ENCODE measurements at regions not wholly inside any gene's neighbourhood (a gene's known extent, or its start where the extent isn't known, plus 50 kb on each side); places are given as distances from the start of the nearest gene placed in this dataset.

DNA sequence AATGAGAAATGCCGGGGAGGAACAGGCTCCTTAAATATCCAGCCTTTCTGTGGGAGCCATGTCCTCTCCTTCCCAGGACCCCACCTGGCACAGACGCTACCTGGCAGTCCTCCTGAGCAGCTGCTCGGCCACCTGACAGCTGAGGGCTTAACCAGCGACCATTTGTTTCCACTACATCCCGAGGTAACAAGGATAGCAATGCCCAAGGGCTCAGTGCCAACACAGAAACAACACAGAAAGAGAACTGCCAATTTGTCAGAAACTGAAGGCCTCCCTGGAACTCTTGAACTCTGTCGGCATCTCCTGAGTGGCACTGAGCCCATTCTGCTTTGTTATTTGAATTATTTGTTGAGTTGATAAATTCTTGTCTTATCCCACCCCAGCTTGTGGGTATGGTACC lies 122.2 kb upstream of the ARHGAP28 start:
- Mint-ChIP-seq H3K36me3 (no peaks in the 10 kb centered on the region), H3K4me1 (no peaks in the 10 kb centered on the region), H3K27me3 (peaks cover 0 to under 1% (median 0%) of the 10 kb centered on the region in 5 donors), H3K4me3 (no peak overlapping the region), H3K27ac (no peak overlapping the region), H3K9me3 (peaks cover 0 to 26% (median 2%) of the 10 kb centered on the region in 9 donors)
- DNase-seq = no peak
- no peak for ATAC-seq
- POLR2A ChIA-PET = no interaction called here

GRCh38 chr18:6609666-6610264 lies 119.8 kb upstream of the ARHGAP28 start:
- Mint-ChIP-seq H3K27ac (no peak overlapping the region), H3K36me3 (no peaks in the 10 kb centered on the region), H3K9me3 (peaks cover 0 to 33% (median 4%) of the 10 kb centered on the region in 9 donors), H3K27me3 (peaks cover 0 to 4% (median 0%) of the 10 kb centered on the region in 5 donors), H3K4me1 (no peaks in the 10 kb centered on the region), H3K4me3 (no peak overlapping the region)
- POLR2A ChIA-PET = no interaction called here
- ATAC-seq = no peak
- DNase-seq = no peak

- no peak overlapping the region for H3K4me3 Mint-ChIP-seq
- no peak overlapping the region for H3K27ac Mint-ChIP-seq
- H3K36me3 Mint-ChIP-seq = no peaks in the 10 kb centered on the region
- H3K27me3 Mint-ChIP-seq = peaks cover 0 to 4% (median 1%) of the 10 kb centered on the region in 5 donors
- H3K4me1 Mint-ChIP-seq = no peaks in the 10 kb centered on the region
- DNase-seq (no peak), ATAC-seq (no peak)
- peaks cover 0 to 33% (median 6%) of the 10 kb centered on the region in 9 donors for H3K9me3 Mint-ChIP-seq
- POLR2A ChIA-PET = no interaction called here
Measured at GRCh38 chr18:6610466-6610865, 119.0 kb upstream of the ARHGAP28 start.

- Mint-ChIP-seq H3K27ac (no peak overlapping the region), H3K4me1 (no peaks in the 10 kb centered on the region), H3K36me3 (no peaks in the 10 kb centered on the region), H3K4me3 (no peak overlapping the region), H3K27me3 (peaks cover 0 to 14% (median 5%) of the 10 kb centered on the region in 5 donors), H3K9me3 (peaks cover 0 to 25% (median 7%) of the 10 kb centered on the region in 9 donors)
- ATAC-seq (no peak), DNase-seq (no peak)
- POLR2A ChIA-PET = no interaction called here
Measured at GRCh38 chr18:6613581-6613980, 115.9 kb upstream of the ARHGAP28 start.

GRCh38 chr18:6614952-6615351 lies 114.6 kb upstream of the ARHGAP28 start:
- Mint-ChIP-seq H3K4me3 (no peak overlapping the region), H3K27me3 (peaks cover 0 to 14% (median 5%) of the 10 kb centered on the region in 5 donors), H3K4me1 (no peaks in the 10 kb centered on the region), H3K36me3 (no peaks in the 10 kb centered on the region), H3K27ac (no peak overlapping the region), H3K9me3 (peaks cover 0 to 37% (median 7%) of the 10 kb centered on the region in 9 donors)
- DNase-seq (no peak), ATAC-seq (no peak)
- POLR2A ChIA-PET = interaction anchor here (0.7 kb wide), 1 partner anchor 10 kb away, joined by 3 read pairs; no protein-coding TSS in a partner anchor

GRCh38 chr18:6616981-6617380 lies 112.5 kb upstream of the ARHGAP28 start:
- POLR2A ChIA-PET = no interaction called here

DNA sequence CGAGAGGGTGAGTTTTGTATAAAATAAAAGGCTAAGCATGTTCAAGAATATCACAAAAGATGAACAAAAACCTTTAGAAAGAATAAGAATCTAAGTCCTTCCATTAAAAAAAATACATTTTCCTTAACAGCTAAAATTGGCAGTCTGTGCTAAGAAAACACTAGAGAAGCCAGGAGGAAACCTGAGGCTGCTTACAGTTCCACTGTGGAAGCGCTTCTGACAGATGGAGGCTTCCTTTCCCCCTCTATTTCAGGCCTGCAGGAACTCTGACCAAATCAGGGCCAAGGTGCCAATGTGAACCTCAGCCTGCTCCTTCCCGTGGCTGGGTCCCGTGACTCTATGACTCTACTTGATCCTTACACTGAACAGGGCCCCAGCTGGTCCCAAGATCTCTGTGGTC lies 108.1 kb upstream of the ARHGAP28 start:
- H3K4me1 Mint-ChIP-seq = no peaks in the 10 kb centered on the region
- H3K9me3 Mint-ChIP-seq = peaks cover 0 to 14% (median 3%) of the 10 kb centered on the region in 9 donors
- no peaks in the 10 kb centered on the region for H3K36me3 Mint-ChIP-seq
- ATAC-seq (no peak), DNase-seq (no peak)
- no peak overlapping the region for H3K27ac Mint-ChIP-seq
- H3K27me3 Mint-ChIP-seq = peaks cover 0 to 11% (median 3%) of the 10 kb centered on the region in 5 donors
- H3K4me3 Mint-ChIP-seq = no peak overlapping the region
- POLR2A ChIA-PET = no interaction called here

More at GRCh38 chr18:6616981-6617380, 112.5 kb upstream of the ARHGAP28 start:
- no peak overlapping the region for H3K27ac Mint-ChIP-seq
- peaks cover 0 to 24% (median 6%) of the 10 kb centered on the region in 9 donors for H3K9me3 Mint-ChIP-seq
- H3K4me1 Mint-ChIP-seq = no peaks in the 10 kb centered on the region
- peaks cover 0 to 14% (median 5%) of the 10 kb centered on the region in 5 donors for H3K27me3 Mint-ChIP-seq
- H3K36me3 Mint-ChIP-seq = no peaks in the 10 kb centered on the region
- DNase-seq (no peak), ATAC-seq (no peak)
- H3K4me3 Mint-ChIP-seq = no peak overlapping the region

- H3K36me3 Mint-ChIP-seq = no peaks in the 10 kb centered on the region
- DNase-seq = no peak
- no peak overlapping the region for H3K4me3 Mint-ChIP-seq
- no peak overlapping the region for H3K27ac Mint-ChIP-seq
- no peaks in the 10 kb centered on the region for H3K4me1 Mint-ChIP-seq
- no peak for ATAC-seq
- peaks cover 0 to 14% (median 2%) of the 10 kb centered on the region in 9 donors for H3K9me3 Mint-ChIP-seq
- POLR2A ChIA-PET = no interaction called here
- no peaks in the 10 kb centered on the region for H3K27me3 Mint-ChIP-seq
Measured at GRCh38 chr18:6623278-6623677, 106.2 kb upstream of the ARHGAP28 start.

DNA sequence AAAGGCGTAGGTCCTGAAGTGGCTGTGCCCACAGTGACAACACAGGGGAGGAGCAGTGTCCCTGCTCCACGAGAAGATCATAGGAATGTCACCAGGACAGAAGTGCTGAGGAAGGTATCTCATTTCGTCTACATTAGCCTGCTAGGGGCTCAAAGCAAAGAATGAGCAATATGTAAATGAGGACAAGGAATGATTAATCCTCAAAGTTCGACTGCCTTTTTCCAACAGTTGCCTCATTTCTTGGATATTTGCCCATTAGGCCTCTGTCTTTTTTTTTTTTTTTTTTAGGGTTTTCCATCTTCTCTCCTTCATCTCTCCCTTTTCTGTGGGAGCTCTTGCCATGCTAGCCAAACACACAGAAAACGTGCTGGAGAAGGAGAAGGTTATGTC lies 105.2 kb upstream of the ARHGAP28 start:
- POLR2A ChIA-PET = no interaction called here
- ATAC-seq = no peak
- Mint-ChIP-seq H3K4me3 (no peak overlapping the region), H3K27ac (no peak overlapping the region), H3K27me3 (no peaks in the 10 kb centered on the region), H3K36me3 (no peaks in the 10 kb centered on the region), H3K9me3 (peaks cover 0 to 5% (median 0%) of the 10 kb centered on the region in 9 donors), H3K4me1 (no peaks in the 10 kb centered on the region)
- no peak for DNase-seq

DNA sequence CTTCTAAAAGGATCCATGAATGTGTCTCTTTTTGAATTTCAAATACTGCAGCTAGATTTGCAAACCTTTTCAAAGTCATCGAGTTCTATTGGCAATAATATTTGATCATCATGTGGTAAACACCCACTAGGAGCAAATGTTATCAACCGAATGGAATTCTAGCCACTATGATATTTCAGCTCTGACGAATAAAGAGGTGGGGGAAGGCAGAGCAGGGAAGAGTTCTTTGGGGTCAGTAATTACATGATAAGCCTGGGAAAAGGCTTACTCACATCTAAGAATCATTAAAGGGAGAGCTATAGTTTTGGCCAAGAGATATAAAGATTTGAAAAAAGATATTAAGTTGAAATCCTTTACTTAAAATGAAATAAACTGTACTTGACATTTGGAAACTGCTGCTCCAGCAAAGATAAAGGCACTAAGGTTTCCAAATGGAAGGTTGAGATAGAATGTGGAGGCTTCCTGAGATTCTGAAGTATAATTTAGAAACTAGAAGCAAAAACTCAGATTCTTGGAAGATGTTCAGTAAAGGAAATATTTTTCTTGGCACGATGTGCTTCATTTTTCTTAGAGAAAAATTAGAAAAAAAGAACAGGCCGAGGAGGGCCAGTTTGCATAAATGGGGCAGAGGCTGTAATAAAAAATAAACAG lies 104.7 kb upstream of the ARHGAP28 start:
- Mint-ChIP-seq H3K36me3 (no peaks in the 10 kb centered on the region), H3K4me3 (no peak overlapping the region), H3K27me3 (no peaks in the 10 kb centered on the region), H3K27ac (no peak overlapping the region), H3K4me1 (no peaks in the 10 kb centered on the region), H3K9me3 (peaks cover 0 to 4% (median 0%) of the 10 kb centered on the region in 9 donors)
- POLR2A ChIA-PET = interaction anchor here (0.5 kb wide), 1 partner anchor 10 kb away, joined by 3 read pairs; no protein-coding TSS in a partner anchor
- no peak for ATAC-seq
- no peak for DNase-seq

DNA sequence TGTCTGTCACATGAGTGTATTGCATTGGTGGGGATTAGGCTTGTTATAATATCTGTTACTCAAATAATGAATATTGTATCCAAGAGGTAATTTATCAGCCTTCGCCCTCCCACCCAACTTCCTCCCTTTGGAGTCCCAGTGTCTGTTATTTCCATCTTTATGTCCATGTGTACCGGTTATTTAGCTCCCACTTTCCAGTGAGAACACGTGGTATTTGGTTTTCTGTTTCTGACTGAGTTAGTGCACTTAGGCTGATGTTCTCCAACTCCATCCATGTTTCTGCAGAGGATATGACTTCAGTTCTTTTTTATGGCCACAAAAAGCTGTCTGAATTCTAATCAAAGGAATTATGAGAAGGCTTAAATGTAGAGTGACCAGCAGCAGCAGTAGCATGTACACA lies 104.0 kb upstream of the ARHGAP28 start:
- H3K9me3 Mint-ChIP-seq = peaks cover 0 to 2% (median 0%) of the 10 kb centered on the region in 9 donors
- no peak overlapping the region for H3K4me3 Mint-ChIP-seq
- H3K27me3 Mint-ChIP-seq = no peaks in the 10 kb centered on the region
- no peaks in the 10 kb centered on the region for H3K4me1 Mint-ChIP-seq
- no peaks in the 10 kb centered on the region for H3K36me3 Mint-ChIP-seq
- H3K27ac Mint-ChIP-seq = no peak overlapping the region
- POLR2A ChIA-PET = interaction anchor here (0.5 kb wide), 1 partner anchor 10 kb away, joined by 3 read pairs; no protein-coding TSS in a partner anchor
- ATAC-seq (no peak), DNase-seq (no peak)

DNA sequence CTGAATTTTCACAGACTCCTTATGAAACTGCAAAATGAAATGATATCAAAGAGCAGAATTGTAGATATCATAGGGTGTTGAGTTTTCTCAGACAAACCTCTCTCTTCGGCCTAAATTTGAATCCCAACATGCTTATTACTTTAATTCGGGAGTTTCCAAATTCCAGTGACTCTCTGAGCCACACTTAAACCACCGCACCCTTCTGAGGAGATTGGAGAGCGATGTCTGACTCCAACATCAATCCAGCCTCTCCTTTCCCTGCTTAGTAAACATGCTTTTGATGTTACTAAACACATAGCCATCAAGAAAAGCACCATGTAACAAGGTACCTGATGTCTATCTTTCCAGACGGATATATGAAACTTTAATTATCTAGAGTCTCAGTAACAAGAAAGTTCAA lies 103.1 kb upstream of the ARHGAP28 start:
- no peak overlapping the region for H3K4me3 Mint-ChIP-seq
- ATAC-seq (no peak), DNase-seq (no peak)
- POLR2A ChIA-PET = no interaction called here
- H3K36me3 Mint-ChIP-seq = no peaks in the 10 kb centered on the region
- peaks cover 0 to 2% (median 0%) of the 10 kb centered on the region in 9 donors for H3K9me3 Mint-ChIP-seq
- no peak overlapping the region for H3K27ac Mint-ChIP-seq
- no peaks in the 10 kb centered on the region for H3K27me3 Mint-ChIP-seq
- H3K4me1 Mint-ChIP-seq = no peaks in the 10 kb centered on the region

GRCh38 chr18:6627645-6628044 lies 101.9 kb upstream of the ARHGAP28 start:
- Mint-ChIP-seq H3K27ac (no peak overlapping the region), H3K9me3 (peaks cover 0 to 2% (median 0%) of the 10 kb centered on the region in 9 donors), H3K4me3 (no peak overlapping the region), H3K27me3 (no peaks in the 10 kb centered on the region), H3K36me3 (no peaks in the 10 kb centered on the region), H3K4me1 (no peaks in the 10 kb centered on the region)
- ATAC-seq (no peak), DNase-seq (no peak)
- POLR2A ChIA-PET = no interaction called here
